CD4-positive, alpha-beta T cell treated with Interleukin-4 for 1 hour (primary cell): ENCODE measurements at regions not wholly inside any gene's neighbourhood (a gene's known extent, or its start where the extent isn't known, plus 50 kb on each side); places are given as distances from the start of the nearest gene placed in this dataset.

Experiments
- DNase-seq, 2 donors: peaks; one replicate each; pipeline ENCODE4 v3.0.0-alpha.2; 2020 to 2022

GRCh38 chr13:99892866-99893504 lies 78.6 kb downstream of the ZIC5 start:
- DNase-seq: no peak

- DNase-seq: no peak
These were observed 79.4 kb downstream of the ZIC5 start for GRCh38 chr13:99892196-99892613.

- DNase-seq: no peak
These were observed 84.9 kb downstream of the ZIC5 start for GRCh38 chr13:99886706-99887105.

DNA sequence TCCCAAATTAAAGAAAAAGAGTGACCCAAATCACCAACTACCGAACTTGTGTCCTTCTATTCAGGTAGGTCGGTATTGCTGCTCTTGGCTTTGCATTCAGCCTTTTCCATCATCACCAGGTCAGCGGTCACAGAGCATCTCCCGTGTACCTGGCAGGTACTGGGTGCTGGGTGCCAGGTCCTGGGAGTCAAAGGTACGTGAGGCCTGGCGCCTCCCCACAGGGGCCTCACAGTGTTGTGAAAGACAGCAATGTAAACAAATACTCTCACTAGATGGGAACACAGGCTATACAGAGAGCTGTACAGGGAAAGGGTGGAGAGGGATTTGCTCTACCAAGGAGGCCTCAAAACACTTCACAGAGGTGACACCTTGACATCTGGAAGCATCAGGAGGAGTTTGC lies 86.7 kb downstream of the ZIC5 start:
- no peak for DNase-seq

DNA sequence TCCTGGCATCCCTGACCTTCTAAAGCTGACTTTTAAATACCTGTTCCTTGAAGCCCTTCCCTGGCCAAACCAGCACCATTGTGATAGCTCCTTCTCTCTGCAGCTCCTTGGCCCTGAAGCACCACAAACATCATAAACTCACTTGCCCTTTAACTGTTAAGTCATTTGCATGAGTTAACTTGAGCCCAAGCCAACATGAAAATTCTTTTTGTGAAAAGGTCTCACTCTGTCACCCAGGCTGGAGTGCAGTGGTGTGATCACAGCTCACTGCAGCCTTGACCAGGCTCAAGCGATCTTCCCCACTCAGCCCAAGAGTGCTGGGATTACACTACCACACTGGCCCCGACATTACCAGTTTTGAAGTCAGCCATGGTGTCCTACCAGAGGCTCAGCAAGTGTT lies 87.8 kb downstream of the ZIC5 start:
- no peak for DNase-seq

- no peak for DNase-seq
These were observed 92.5 kb downstream of the ZIC5 start for GRCh38 chr13:99878921-99879610.

- DNase-seq: no peak
These were observed 94.9 kb downstream of the ZIC5 start for GRCh38 chr13:99876651-99877050.

DNA sequence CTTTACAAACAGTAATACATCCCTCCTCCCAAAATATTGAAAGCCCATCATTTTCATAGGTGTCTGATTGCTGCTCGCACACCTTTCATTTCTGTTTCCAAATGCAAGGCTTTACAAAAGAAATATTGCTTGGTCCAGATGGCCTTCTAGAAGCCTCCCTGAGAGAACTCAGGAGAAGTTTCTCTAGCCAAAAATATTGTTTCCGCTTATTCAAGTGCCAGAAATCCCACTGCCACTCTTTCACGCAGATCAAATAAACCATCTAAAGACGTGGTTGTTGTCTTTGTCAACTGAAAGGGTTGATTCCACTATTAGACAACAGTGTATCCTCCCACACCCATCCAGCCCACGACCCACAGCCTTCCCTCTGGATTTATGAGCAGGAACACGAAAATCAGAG lies 96.2 kb downstream of the ZIC5 start:
- no peak for DNase-seq

DNA sequence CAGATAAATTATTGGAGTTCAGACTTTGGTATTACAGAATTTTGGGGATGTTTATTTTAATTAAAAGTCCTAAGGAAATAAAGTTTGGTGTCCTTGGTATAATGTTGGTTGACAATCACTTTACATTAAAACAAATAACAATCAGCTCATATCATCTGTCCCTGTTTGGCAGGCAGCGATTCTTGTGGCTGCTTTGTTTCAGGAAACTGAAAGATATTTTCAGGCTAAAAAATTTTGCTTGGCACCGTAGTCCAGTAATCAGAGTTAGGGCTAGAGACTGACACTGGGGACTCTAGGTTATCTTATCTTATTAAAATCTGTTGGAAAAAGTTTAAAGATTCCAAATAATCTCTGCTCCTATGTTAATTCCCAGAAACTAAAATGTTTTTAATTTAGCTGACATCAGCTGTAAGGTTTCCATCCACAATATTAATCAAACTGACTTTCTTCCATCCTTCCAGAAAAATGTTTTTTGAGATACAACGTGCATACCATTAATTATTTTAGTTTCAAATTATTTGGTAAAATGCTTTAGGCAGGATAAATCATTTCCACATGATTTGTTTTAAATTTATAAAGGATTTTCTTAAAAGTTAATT lies 97.6 kb downstream of the ZIC5 start:
- no peak for DNase-seq

DNA sequence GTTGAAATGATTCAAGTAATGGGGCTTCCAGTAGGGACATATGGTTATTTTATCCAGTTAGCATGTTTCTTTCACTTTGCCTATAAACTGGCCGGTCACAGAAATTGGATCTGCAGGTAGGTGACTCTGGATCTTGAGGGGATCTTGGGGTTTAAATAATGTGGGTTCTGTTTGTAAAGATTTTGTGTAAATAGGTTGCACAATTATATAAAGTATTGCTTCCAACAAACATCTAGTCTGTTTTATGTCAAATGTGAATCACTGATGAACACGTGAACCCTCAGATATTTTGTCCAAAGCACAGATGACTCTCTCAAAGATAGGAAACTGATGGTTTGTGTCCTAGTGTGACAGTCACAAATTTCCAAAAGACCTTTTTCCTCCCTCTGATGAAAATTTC lies 98.4 kb downstream of the ZIC5 start:
- no peak for DNase-seq

DNA sequence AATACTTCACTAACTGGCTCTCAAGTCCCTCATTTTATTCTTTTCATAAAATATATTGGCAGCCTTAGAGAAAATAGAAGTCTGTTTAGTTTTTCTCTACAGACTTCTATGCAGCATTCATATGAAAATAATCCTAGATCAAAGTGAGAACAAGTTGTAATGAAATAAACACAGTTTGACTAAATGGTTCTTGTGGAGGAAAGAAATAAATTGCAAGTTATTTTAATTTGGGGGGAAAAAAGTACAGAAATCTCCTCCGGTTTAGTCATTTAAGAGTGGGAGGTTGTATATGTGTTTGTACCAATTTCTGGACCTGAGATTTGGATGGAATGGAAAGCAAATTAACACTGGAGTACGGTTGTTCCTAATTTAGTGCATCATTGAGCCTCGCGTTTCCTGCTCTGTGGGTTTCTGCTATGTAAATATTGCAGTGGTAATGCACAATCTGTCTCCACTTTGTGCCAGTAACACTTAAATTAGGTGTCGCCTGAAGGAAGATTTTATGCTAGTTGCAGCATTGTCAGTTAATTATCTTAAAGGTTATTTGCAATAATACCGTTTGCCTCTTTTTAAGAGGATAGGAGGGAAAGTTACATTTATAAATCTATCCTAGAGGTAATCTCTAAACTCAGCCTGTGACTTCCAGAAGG lies 100.2 kb downstream of the ZIC5 start:
- no peak for DNase-seq

- no peak for DNase-seq
These were observed 101.0 kb downstream of the ZIC5 start for GRCh38 chr13:99870541-99870940.

GRCh38 chr13:99869830-99870229 lies 101.7 kb downstream of the ZIC5 start:
- DNase-seq: no peak

- DNase-seq: no peak
These were observed 102.8 kb downstream of the ZIC5 start for GRCh38 chr13:99868767-99869166.

DNA sequence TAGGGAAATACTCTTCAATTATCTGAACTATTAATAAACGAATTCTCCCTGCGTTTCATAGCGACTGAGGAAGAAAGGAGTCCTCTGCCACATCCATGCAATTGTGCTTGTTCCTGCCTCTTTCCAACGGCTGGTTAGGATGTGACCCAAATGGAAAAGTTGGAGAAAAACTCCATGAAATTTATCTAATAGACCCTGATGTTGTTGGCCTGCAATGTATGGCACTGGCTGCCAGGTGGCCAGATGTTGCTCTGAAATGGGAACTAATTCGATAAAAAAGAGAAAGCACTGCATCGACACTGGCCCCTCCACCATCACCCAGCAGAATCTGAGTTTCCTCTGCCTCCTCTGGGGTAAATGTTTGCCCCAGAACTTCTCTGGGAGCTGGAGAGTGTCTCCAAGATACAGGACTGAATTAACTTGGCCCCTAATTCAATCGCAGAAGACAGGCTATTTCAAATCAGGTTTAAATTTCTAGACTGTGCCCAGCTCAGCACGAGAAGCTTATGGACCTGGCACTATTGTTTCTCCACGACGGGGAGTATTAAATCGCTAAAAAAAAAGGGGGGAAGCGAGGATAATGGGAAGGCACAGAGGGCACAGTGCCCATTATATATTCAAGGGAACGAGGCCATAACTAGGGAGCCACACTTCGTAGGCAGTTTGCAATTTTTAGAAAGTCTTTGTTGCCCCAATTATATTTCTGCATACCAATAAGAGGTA lies 103.9 kb downstream of the ZIC5 start:
- no peak for DNase-seq

DNA sequence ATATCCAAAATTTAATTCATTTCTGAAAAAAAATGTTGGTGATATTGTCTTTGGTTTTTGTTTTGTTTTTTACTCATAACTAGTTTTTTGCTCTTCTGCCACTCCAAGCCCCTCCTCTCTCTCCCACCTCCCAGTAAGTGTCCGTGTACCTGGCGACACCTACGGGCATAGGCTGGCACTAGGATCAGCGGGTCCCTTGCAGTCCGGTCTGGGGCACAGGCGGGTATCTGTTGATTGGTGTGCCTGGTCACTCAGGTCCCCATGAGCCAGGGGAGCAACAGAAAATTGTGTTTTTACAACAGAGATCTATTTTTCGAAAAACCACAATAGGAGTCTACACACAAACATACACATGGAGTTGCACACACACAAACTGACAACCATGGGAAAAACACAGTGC lies 104.8 kb downstream of the ZIC5 start:
- no peak for DNase-seq

DNA sequence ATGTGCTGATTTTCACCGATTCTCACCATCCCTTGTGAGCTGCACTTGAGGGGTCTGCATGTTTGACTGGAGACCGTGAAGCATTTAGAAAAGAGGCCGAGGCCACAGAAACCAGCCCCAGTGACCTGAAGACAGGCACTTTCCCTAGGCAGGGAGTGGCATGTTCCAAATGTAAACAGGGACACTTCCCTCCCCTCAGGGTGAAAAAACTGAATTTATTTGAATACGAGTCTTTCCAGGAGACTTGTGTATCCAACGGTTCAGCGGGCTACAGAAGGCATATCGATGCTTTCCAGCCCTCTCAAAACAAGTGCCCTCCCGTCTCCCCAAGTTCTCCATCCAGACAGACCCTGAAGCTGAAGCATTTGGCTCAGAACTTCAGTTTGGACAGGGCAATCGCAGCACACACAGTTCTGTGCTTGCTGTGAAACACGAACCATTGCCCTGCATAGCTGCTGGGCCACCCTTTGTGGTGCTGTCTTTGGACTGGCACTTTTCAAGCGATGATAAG lies 106.1 kb downstream of the ZIC5 start:
- DNase-seq: no peak

- DNase-seq: no peak
These were observed 107.0 kb downstream of the ZIC5 start for GRCh38 chr13:99864627-99864990.

DNA sequence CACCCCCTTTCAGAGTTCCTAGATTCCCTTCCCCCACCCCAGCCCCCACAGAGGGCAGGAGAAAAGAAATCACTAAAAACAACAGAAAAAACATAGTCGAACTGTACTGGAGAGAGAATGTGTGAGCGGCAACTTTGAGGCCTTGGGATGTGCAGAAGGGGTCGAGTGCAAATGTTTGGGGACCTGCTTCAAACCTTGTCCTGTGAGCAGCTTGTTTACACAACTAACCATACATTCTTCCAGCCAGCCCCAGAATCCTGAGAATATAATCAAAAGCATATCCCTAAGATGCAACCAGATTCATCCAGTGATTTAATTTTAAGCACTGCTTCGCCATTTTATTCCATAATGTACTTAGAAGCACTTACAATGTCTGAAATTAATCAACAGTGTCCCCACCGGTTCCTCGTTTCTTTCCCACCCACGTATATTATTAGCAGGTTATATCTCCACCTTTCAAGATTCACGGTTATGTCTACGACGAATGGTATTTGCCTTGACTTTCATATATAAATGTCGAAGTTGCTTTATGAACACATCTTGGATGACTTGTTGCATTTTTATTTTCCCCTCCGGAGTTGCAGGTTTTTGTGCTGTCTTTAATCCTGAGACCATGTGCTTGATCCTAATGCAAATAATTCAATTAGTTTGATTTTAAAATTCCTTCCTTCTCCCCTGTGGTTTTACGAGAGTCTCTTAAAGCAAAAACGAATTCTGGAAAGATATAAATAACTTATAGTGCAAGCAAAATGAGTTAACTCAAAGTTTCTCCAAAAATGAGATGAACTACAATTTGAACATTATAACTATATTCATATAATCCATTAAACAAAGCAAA lies 107.6 kb downstream of the ZIC5 start:
- DNase-seq: no peak

GRCh38 chr13:99862244-99862643 lies 109.3 kb downstream of the ZIC5 start:
- DNase-seq: no peak

DNA sequence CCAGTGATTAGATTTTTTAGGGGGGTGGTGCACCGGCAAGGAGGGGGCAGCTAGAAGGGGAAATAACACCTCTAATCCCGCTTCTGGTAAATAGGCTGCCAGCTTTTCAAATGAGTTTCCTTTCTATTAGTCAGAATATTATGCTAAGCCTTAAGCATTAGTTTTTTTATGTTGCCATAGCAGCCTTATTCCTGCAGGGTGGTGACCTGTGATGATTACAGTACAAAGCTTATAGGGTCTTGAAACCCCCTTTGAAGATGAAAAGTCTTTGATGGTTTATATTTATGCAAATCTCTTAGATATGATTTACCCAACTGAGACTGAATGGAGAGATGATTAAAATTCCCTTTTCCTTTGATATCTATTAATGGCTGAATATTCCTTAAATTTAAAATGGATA lies 109.8 kb downstream of the ZIC5 start:
- DNase-seq: no peak

GRCh38 chr13:99860745-99861144 lies 110.8 kb downstream of the ZIC5 start:
- no peak for DNase-seq
